Stimulated activated memory B cell treated with anti-CD40 and anti-IgM and Interleukin-4, amounts not matched to agents 10 μg/mL and 1 μg/mL and 100 μg/mL, for 72 hours (primary cell): ENCODE measurements at regions not wholly inside any gene's neighbourhood (a gene's known extent, or its start where the extent isn't known, plus 50 kb on each side); places are given as distances from the start of the nearest gene placed in this dataset.

Source experiments
- ATAC-seq: fragments of 150-1000 bp; cut with Tn5 transposase; 2 replicates; pipeline ENCODE4 v1.10.0; 2021
- H3K27ac Mint-ChIP-seq: one replicate; pipeline ENCODE4 v1.8.0; 2022; ENCODE audit warnings: mild to moderate bottlenecking, mixed read lengths
- H3K27me3 Mint-ChIP-seq: one replicate; pipeline ENCODE4 v1.8.0; 2022; ENCODE audit warnings: mixed read lengths
- H3K36me3 Mint-ChIP-seq: one replicate; pipeline ENCODE4 v1.8.0; 2022; ENCODE audit warnings: mixed read lengths
- H3K4me1 Mint-ChIP-seq: one replicate; pipeline ENCODE4 v1.8.0; 2022; ENCODE audit warnings: mixed read lengths
- H3K4me3 Mint-ChIP-seq: one replicate; pipeline ENCODE4 v1.8.0; 2022; ENCODE audit warnings: mild to moderate bottlenecking, moderate library complexity, mixed read lengths
- H3K9me3 Mint-ChIP-seq: one replicate; pipeline ENCODE4 v1.8.0; 2022; ENCODE audit warnings: mixed read lengths

DNA sequence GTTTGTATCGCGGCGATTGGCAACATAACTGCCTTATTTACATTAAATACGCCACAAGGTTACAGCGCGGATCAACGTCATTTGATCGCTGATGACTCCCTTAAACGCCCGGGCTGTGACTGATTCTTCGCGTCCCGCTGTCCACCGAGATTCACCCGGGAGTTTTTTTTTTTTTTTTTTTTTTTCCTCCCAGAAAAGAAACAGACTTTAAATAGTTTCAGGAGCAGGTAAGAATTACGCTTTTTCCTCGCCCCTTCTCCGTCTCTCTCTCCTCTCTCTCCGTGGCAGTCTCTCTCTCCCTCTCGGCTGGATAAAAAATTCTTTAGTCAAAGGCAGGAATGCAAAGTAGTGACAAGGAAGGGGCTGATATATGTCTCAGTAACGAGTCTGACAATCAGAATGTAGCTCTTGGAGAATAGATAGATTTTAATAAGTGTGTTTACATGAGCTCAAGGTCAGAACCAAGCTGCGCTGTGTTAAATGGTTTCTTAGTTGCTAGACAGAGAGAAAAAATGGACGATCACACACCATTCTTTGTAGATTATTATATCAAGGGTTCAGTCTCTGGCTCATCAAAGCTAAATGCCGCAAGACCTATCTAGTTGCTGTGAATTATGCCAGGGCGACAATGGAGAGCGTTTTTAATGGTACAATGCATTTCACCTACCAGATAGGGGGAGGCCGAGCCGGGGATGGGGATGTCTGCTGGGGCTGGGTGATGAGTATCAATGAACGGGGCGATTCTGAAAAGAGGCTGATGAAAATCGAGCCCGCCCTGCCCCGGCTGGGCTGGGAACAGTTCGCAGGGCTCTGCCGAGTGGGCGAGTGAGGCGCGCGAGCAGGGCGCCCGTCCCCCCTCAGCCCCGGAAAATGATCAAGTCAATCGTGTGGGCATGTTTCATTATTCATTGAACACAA, 147.2 kb upstream of the ZNF536 start:
- Mint-ChIP-seq H3K9me3 (peaks cover 4% of the 10 kb centered on the region), H3K4me3 (peak overlapping the region; percentile 54), H3K36me3 (peaks cover 7% of the 10 kb centered on the region), H3K27me3 (peaks cover 76% of the 10 kb centered on the region), H3K27ac (peak overlapping the region; percentile 52), H3K4me1 (peaks cover 21% of the 10 kb centered on the region)
- no peak for ATAC-seq

GRCh38 chr19:30225676-30226463, 146.3 kb upstream of the ZNF536 start:
- peak overlapping the region; percentile 46 for H3K4me3 Mint-ChIP-seq
- no peak for ATAC-seq
- H3K27ac Mint-ChIP-seq, result no peak overlapping the region
- H3K36me3 Mint-ChIP-seq, result peaks cover 7% of the 10 kb centered on the region
- H3K9me3 Mint-ChIP-seq, result peaks cover 4% of the 10 kb centered on the region
- H3K4me1 Mint-ChIP-seq, result peaks cover 21% of the 10 kb centered on the region
- peaks cover 73% of the 10 kb centered on the region for H3K27me3 Mint-ChIP-seq

DNA sequence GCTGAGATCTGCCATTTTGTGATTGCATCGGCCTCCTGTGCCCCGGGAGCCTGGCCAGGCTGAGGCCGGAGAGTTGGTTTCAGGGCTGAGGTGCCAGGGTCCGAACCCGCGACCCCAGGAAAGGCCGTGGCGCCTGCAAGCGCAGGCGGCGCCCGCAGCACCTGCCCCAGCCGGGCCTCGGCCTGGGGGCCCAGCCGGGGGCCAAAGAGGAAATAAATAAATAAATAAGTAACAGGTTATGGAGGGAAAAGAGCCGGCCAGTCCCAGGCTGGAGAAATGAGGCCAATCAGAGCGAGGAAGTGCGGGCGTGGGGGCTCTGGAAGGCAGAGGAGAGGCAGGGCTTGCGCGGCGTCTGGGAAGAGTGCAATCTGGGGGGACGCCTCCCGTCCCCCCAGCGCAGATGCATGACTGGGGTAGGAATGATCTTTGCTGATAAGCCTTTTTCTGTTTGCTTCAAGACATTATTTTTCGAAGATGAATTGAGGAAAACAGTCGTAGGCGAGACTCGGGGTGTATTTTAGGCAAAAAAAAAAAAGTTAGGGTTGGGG, 145.6 kb upstream of the ZNF536 start:
- H3K4me1 Mint-ChIP-seq, result peaks cover 21% of the 10 kb centered on the region
- peaks cover 73% of the 10 kb centered on the region for H3K27me3 Mint-ChIP-seq
- H3K36me3 Mint-ChIP-seq, result peaks cover 7% of the 10 kb centered on the region
- peak overlapping the region; percentile 63 for H3K4me3 Mint-ChIP-seq
- peaks cover 4% of the 10 kb centered on the region for H3K9me3 Mint-ChIP-seq
- peak overlapping the region; percentile 11 for H3K27ac Mint-ChIP-seq
- ATAC-seq, result no peak

GRCh38 chr19:30227012-30227621, 145.1 kb upstream of the ZNF536 start:
- no peak for ATAC-seq
- peaks cover 21% of the 10 kb centered on the region for H3K4me1 Mint-ChIP-seq
- peaks cover 73% of the 10 kb centered on the region for H3K27me3 Mint-ChIP-seq
- peaks cover 4% of the 10 kb centered on the region for H3K9me3 Mint-ChIP-seq
- H3K27ac Mint-ChIP-seq, result peak overlapping the region; percentile 11
- peaks cover 7% of the 10 kb centered on the region for H3K36me3 Mint-ChIP-seq
- peak overlapping the region; percentile 63 for H3K4me3 Mint-ChIP-seq

DNA sequence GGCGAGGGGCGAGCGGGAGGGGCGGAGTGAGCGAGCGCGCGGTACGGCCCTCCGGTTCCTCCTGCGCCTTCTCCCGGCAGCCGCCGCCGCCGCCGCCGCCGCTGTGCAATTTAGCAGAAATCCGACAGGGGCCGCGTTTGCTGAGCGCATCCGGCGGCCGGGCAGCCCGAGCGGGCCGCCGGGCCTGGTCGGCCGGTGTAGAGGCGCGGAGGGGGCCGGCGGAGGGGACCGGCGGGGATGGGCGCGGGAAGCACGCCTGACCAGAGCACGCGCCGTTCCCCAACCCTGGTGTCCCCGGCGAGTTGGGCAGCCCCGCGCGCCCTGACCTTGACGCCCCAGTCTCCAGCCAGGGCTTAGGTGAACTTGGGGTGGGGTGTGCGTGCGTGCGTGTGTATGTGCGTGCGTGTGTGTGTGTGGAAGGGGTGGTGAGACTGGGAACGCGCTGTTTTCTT, 144.5 kb upstream of the ZNF536 start:
- Mint-ChIP-seq H3K27me3 (peaks cover 71% of the 10 kb centered on the region), H3K4me1 (peaks cover 21% of the 10 kb centered on the region), H3K9me3 (peaks cover 4% of the 10 kb centered on the region), H3K36me3 (peaks cover 7% of the 10 kb centered on the region), H3K4me3 (peak overlapping the region; percentile 63), H3K27ac (no peak overlapping the region)
- ATAC-seq, result peak; percentile 48

GRCh38 chr19:30228113-30228834, 143.9 kb upstream of the ZNF536 start:
- H3K4me3 Mint-ChIP-seq, result peak overlapping the region; percentile 45

GRCh38 chr19:30228835-30229524, 143.2 kb upstream of the ZNF536 start:
- Mint-ChIP-seq H3K9me3 (peaks cover 4% of the 10 kb centered on the region), H3K4me1 (peaks cover 21% of the 10 kb centered on the region), H3K4me3 (no peak overlapping the region), H3K36me3 (peaks cover 7% of the 10 kb centered on the region), H3K27ac (no peak overlapping the region), H3K27me3 (peaks cover 62% of the 10 kb centered on the region)
- no peak for ATAC-seq

More at GRCh38 chr19:30228113-30228834, 143.9 kb upstream of the ZNF536 start:
- no peak for ATAC-seq
- H3K36me3 Mint-ChIP-seq, result peaks cover 7% of the 10 kb centered on the region
- peaks cover 21% of the 10 kb centered on the region for H3K4me1 Mint-ChIP-seq
- H3K27me3 Mint-ChIP-seq, result peaks cover 66% of the 10 kb centered on the region
- peaks cover 4% of the 10 kb centered on the region for H3K9me3 Mint-ChIP-seq
- H3K27ac Mint-ChIP-seq, result no peak overlapping the region

DNA sequence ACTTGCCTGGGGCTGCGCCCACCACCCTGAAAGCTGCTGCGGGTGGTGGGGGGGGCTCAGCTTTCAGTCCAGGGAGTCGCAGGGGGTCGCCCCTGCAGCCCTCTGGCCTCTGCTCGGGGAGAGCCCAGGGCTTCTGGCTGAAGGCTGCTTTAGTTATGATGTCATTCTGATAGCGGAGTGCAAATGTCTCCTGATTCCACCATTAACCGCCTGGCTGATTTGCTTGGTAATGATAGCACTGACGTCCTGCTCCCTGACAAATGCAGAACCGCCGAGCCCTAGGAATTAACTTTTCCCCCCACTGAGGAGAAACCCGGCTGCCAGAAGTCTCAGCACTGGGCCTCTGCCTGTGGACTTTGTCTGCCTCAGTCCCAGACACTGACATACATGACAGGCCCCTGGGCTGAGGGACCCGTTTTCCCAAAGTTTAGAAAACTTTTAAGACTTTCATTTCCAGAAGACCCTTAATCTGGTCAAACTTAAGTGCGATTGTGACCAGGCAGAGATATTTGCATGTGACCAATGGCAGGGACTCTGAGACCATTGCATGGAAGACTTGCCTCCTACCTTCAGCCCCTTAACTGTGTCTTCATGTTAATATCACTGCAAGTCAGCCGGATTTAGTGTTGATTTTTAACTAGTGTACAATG, 142.5 kb upstream of the ZNF536 start:
- Mint-ChIP-seq H3K27me3 (peaks cover 62% of the 10 kb centered on the region), H3K36me3 (peaks cover 7% of the 10 kb centered on the region), H3K4me1 (peaks cover 21% of the 10 kb centered on the region), H3K9me3 (peaks cover 4% of the 10 kb centered on the region), H3K27ac (no peak overlapping the region), H3K4me3 (no peak overlapping the region)
- no peak for ATAC-seq

GRCh38 chr19:30231408-30232318, 140.5 kb upstream of the ZNF536 start:
- Mint-ChIP-seq H3K27me3 (peaks cover 61% of the 10 kb centered on the region), H3K4me3 (no peak overlapping the region), H3K4me1 (peaks cover 8% of the 10 kb centered on the region), H3K36me3 (no peaks in the 10 kb centered on the region), H3K27ac (no peak overlapping the region), H3K9me3 (no peaks in the 10 kb centered on the region)
- ATAC-seq, result no peak

DNA sequence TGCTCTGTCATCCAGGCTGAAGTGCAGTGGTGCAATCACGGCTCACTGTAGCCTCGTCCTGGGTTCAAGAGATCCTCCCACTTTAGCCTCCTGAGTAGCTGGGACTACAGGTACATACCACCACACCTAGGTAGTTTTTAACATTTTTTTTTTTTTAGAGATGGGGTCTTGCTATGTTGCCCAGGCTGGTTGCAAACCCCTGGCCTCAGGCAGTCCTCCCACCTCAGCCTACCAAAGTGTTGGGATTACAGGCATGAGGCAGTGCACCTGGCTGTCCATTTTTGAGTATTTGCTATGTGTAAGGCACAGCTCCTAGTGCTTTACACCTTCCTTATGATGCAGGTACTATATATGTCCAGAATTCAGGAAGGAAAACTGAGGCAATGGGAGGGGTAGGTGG, 138.8 kb upstream of the ZNF536 start:
- H3K27me3 Mint-ChIP-seq, result peaks cover 61% of the 10 kb centered on the region
- no peak for ATAC-seq
- H3K36me3 Mint-ChIP-seq, result no peaks in the 10 kb centered on the region
- no peak overlapping the region for H3K27ac Mint-ChIP-seq
- no peaks in the 10 kb centered on the region for H3K9me3 Mint-ChIP-seq
- no peak overlapping the region for H3K4me3 Mint-ChIP-seq
- no peaks in the 10 kb centered on the region for H3K4me1 Mint-ChIP-seq

GRCh38 chr19:30235946-30236345, 136.2 kb upstream of the ZNF536 start:
- H3K9me3 Mint-ChIP-seq, result no peaks in the 10 kb centered on the region
- H3K27ac Mint-ChIP-seq, result no peak overlapping the region
- no peak for ATAC-seq
- peaks cover 47% of the 10 kb centered on the region for H3K27me3 Mint-ChIP-seq
- no peak overlapping the region for H3K4me3 Mint-ChIP-seq
- no peaks in the 10 kb centered on the region for H3K36me3 Mint-ChIP-seq
- no peaks in the 10 kb centered on the region for H3K4me1 Mint-ChIP-seq

GRCh38 chr19:30236587-30236986, 135.6 kb upstream of the ZNF536 start:
- Mint-ChIP-seq H3K27me3 (peaks cover 41% of the 10 kb centered on the region), H3K4me1 (no peaks in the 10 kb centered on the region), H3K9me3 (peaks cover 2% of the 10 kb centered on the region), H3K36me3 (no peaks in the 10 kb centered on the region), H3K27ac (no peak overlapping the region), H3K4me3 (no peak overlapping the region)
- no peak for ATAC-seq

- no peak overlapping the region for H3K4me3 Mint-ChIP-seq
- H3K36me3 Mint-ChIP-seq, result no peaks in the 10 kb centered on the region
- no peak for ATAC-seq
- H3K9me3 Mint-ChIP-seq, result peaks cover 2% of the 10 kb centered on the region
- H3K27me3 Mint-ChIP-seq, result peaks cover 36% of the 10 kb centered on the region
- H3K27ac Mint-ChIP-seq, result no peak overlapping the region
- no peaks in the 10 kb centered on the region for H3K4me1 Mint-ChIP-seq
Measured at GRCh38 chr19:30237140-30237539, 135.0 kb upstream of the ZNF536 start.
